ENCODE measurements at regions not wholly inside any gene's neighbourhood (a gene's known extent, or its start where the extent isn't known, plus 50 kb on each side); places are given as distances from the start of the nearest gene placed in this dataset.
A peak's percentile ranks its signal among the peaks of the same experiment; 100 is the strongest.

- no peak overlapping the region for H3K4me3 ChIP-seq (ENCODE audit: low read depth, low read length)
- H3K27me3 ChIP-seq (ENCODE audit: control insufficient read depth, insufficient read depth, low read length): no peaks in the 10 kb centered on the region
- H3K36me3 ChIP-seq (ENCODE audit: control insufficient read depth, insufficient read depth, low read length): no peaks in the 10 kb centered on the region
- no peak for TF ChIP-seq CTCF (IDR thresholded peaks at IDR 0.05; ENCODE audit: insufficient read depth, low read length, severe bottlenecking)
- DNase-seq (ENCODE audit: low read depth) (no peak), FAIRE-seq (no peak)
These were observed 196.4 kb upstream of the HES1 start for GRCh38 chr3:193939527-193939926.

- DNase-seq (ENCODE audit: low read depth) (peak; percentile 5), FAIRE-seq (no peak)
- no peaks in the 10 kb centered on the region for H3K36me3 ChIP-seq (ENCODE audit: control insufficient read depth, insufficient read depth, low read length)
- TF ChIP-seq CTCF (IDR thresholded peaks at IDR 0.05; ENCODE audit: insufficient read depth, low read length, severe bottlenecking): no peak
- H3K4me3 ChIP-seq (ENCODE audit: low read depth, low read length): no peak overlapping the region
- no peaks in the 10 kb centered on the region for H3K27me3 ChIP-seq (ENCODE audit: control insufficient read depth, insufficient read depth, low read length)
These were observed 195.4 kb upstream of the HES1 start for GRCh38 chr3:193940526-193940925.

GRCh38 chr3:193941486-193941885 lies 194.5 kb upstream of the HES1 start:
- DNase-seq (ENCODE audit: low read depth) (no peak), FAIRE-seq (no peak)
- Histone ChIP-seq H3K36me3 (ENCODE audit: control insufficient read depth, insufficient read depth, low read length) (no peaks in the 10 kb centered on the region), H3K27me3 (ENCODE audit: control insufficient read depth, insufficient read depth, low read length) (no peaks in the 10 kb centered on the region), H3K4me3 (ENCODE audit: low read depth, low read length) (no peak overlapping the region)
- TF ChIP-seq CTCF (IDR thresholded peaks at IDR 0.05; ENCODE audit: insufficient read depth, low read length, severe bottlenecking): no peak

GRCh38 chr3:193942516-193943055 lies 193.4 kb upstream of the HES1 start:
- FAIRE-seq (no peak), DNase-seq (ENCODE audit: low read depth) (no peak)
- TF ChIP-seq CTCF (IDR thresholded peaks at IDR 0.05; ENCODE audit: insufficient read depth, low read length, severe bottlenecking): no peak
- no peaks in the 10 kb centered on the region for H3K27me3 ChIP-seq (ENCODE audit: control insufficient read depth, insufficient read depth, low read length)
- no peaks in the 10 kb centered on the region for H3K36me3 ChIP-seq (ENCODE audit: control insufficient read depth, insufficient read depth, low read length)
- H3K4me3 ChIP-seq (ENCODE audit: low read depth, low read length): no peak overlapping the region

- Histone ChIP-seq H3K4me3 (ENCODE audit: low read depth, low read length) (no peak overlapping the region), H3K36me3 (ENCODE audit: control insufficient read depth, insufficient read depth, low read length) (no peaks in the 10 kb centered on the region), H3K27me3 (ENCODE audit: control insufficient read depth, insufficient read depth, low read length) (no peaks in the 10 kb centered on the region)
- no peak for TF ChIP-seq CTCF (IDR thresholded peaks at IDR 0.05; ENCODE audit: insufficient read depth, low read length, severe bottlenecking)
- DNase-seq (ENCODE audit: low read depth): no peak
- no peak for FAIRE-seq
These were observed 192.7 kb upstream of the HES1 start for GRCh38 chr3:193943200-193943599.

- no peak for TF ChIP-seq CTCF (IDR thresholded peaks at IDR 0.05; ENCODE audit: insufficient read depth, low read length, severe bottlenecking)
- DNase-seq (ENCODE audit: low read depth) (no peak), FAIRE-seq (no peak)
- H3K36me3 ChIP-seq (ENCODE audit: control insufficient read depth, insufficient read depth, low read length): no peaks in the 10 kb centered on the region
- no peaks in the 10 kb centered on the region for H3K27me3 ChIP-seq (ENCODE audit: control insufficient read depth, insufficient read depth, low read length)
- no peak overlapping the region for H3K4me3 ChIP-seq (ENCODE audit: low read depth, low read length)
These were observed 192.0 kb upstream of the HES1 start for GRCh38 chr3:193943851-193944517.

Data from bronchial epithelial cell (primary cell).